Prostate gland (tissue), 2 donors: ENCODE measurements at regions not wholly inside any gene's neighbourhood (a gene's known extent, or its start where the extent isn't known, plus 50 kb on each side); places are given as distances from the start of the nearest gene placed in this dataset.

Experiments used
- POLR2A ChIP-seq: fragments of 450-650 bp; IDR thresholded peaks from one replicate; pipeline ENCODE4 v1.6.1; 2016; ENCODE audit warnings: antibody characterized with exemption, mild to moderate bottlenecking
- TF ChIP-seq, protein P1 (sequence below), 4 experiments: fragments of 200-600 bp in 2 of 4; fragments of 450-650 bp in 2 of 4; sonication (generic) in 2 of 4; IDR thresholded peaks; 1 replicate in 3 of 4; 2 replicates in 1 of 4; pipeline ENCODE4 v1.5.1; 2016 to 2019; ENCODE audit warnings: antibody characterized with exemption in 4 of 4, mild to moderate bottlenecking in 2 of 4, moderate library complexity in 2 of 4

GRCh38 chr6:14431385-14432330, 314.1 kb downstream of the CD83 start:
- no peak for TF ChIP-seq POLR2A
- TF ChIP-seq, protein P1, sequence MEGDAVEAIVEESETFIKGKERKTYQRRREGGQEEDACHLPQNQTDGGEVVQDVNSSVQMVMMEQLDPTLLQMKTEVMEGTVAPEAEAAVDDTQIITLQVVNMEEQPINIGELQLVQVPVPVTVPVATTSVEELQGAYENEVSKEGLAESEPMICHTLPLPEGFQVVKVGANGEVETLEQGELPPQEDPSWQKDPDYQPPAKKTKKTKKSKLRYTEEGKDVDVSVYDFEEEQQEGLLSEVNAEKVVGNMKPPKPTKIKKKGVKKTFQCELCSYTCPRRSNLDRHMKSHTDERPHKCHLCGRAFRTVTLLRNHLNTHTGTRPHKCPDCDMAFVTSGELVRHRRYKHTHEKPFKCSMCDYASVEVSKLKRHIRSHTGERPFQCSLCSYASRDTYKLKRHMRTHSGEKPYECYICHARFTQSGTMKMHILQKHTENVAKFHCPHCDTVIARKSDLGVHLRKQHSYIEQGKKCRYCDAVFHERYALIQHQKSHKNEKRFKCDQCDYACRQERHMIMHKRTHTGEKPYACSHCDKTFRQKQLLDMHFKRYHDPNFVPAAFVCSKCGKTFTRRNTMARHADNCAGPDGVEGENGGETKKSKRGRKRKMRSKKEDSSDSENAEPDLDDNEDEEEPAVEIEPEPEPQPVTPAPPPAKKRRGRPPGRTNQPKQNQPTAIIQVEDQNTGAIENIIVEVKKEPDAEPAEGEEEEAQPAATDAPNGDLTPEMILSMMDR (IDR thresholded peaks at IDR 0.05), result no peak
